HG03175 (cell line): ENCODE measurements at regions not wholly inside any gene's neighbourhood (a gene's known extent, or its start where the extent isn't known, plus 50 kb on each side); places are given as distances from the start of the nearest gene placed in this dataset.
A peak's percentile ranks its signal among the peaks of the same experiment; 100 is the strongest.

Experiments used
- ATAC-seq: cut with Tn5 transposase; IDR thresholded peaks from one replicate; pipeline ENCODE4 v1.9.1; 2021; ENCODE audit warnings: mild to moderate bottlenecking, moderate library complexity; ENCODE audit not compliant: unreplicated experiment

DNA sequence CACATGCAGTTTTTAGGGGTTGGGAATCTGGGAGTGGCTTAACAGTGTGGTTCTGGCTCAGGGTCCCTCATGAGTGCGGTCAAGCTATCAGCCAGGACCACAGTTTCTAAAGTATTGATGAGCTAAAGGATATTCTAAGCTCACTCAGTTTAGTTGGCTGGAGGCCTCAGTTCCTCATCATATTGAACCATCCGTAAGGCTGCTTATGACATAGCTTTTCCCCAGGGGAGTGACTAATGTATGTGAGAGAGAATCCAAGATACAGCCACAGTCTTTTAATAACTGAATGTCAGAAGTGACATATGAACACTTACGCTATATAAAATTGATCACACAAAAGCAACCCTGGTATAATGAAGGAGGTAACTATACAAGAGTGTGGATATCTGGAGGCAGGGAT lies 245.3 kb downstream of the POLR1F start:
- no peak for ATAC-seq

DNA sequence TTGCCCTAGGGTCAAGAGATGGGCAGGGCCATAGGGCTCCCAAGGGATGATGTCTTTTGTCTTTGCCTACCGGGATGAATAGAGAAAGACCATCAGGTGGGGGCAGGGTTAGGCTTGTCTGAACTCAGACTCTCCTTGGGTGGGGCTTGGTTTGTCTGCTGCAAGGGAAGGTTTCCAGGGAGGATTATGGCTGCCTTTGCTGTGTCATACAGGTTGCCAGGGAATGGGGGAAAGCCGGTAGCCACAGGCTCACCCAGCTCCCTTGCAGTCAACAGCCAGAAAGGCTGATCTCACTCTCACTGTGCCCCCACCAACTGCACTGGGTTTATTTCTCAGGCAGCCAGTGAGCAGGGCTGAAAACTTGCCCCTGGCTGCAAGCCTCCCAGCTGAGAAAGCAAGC lies 253.2 kb downstream of the POLR1F start:
- no peak for ATAC-seq

DNA sequence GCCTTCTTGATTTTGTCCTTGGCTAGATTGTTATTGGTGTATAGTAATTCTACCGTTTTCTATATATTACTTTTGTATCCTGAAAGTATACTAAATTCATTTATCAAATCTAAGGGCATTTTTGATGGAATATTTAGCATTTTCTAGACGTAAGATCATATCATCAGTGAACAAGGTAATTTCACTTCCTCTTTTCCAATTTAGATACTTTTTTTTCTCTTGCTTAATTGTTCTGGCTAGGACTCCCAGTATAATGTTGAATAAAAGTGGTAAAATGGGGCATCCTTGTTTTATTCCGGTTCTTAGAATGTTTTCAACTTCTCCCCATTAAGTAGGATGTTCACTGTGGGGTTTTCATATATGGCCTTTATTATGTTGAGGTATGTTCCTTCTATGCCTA lies 260.7 kb downstream of the POLR1F start:
- ATAC-seq: no peak

DNA sequence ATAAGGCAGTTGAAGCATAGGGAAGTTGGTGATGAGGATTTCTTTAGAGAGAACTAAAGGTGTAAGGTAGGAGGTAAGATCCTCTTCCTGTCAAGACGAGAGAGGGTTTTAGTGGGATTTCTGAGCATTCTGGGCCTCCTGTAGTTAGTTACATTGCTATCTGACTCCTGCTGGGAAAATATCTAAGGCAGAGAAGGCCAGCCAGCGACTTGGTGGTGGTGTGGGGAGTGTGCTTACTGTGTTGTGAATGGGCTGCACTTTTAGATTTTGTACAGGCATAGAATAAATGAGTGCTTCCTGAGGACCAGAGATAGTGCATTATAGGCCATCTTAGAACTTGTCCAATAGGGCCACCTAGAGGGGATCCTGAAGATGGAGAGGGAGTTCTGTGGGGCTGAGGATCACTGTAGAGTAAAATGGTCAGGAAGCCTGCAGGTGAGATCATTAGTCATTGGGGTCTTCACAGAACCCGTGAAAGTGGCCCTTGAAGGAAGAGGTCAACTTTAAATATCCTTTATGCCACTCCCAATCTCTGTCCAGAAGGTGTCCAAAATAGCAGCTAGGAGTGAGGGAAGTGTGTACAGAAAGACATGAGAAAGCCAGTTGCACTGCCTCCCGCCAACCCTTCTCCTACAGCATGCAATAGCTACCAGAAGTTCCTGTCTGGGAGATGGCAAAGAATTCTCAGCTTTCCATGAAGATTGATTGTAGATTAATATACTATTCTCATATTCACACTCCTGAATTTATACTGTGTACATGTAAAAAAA lies 266.6 kb downstream of the POLR1F start:
- ATAC-seq: no peak

DNA sequence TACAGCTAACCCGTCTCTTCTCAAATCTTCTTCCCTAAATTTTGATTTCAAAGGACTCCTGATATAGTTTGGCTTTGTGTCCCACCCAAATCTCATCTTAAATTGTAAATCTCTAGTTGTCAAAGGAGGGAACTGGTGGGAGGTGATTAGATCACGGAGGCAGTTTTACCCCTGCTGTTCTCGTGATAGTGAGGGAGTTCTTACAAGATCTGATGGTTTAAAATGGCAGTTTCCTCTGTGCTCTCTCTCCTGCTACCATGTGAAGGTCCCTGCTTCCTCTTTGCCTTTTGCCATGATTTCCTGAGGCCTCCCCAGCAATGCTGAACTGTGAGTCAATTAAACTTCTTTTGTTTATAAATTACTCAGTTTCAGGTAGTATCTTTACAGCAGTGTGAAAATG lies 269.3 kb downstream of the POLR1F start:
- no peak for ATAC-seq

DNA sequence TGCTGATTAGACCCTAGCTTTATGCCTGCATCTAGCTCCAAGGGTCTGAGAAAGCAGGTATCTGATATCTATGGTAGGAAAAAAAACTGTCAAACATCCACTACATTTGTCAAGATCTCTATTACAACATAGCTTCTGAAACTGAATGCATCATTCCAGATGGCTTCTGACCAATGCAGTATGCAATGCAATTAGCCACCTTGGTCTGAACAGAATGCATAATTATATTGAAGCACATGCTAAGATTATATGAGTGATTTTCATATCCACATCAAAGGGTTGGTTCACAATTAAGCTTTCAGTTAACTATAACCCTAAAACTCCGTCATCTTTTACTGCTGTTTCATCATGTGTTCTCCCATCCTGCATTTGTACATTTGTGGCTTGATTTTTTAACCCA lies 271.4 kb downstream of the POLR1F start:
- no peak for ATAC-seq

DNA sequence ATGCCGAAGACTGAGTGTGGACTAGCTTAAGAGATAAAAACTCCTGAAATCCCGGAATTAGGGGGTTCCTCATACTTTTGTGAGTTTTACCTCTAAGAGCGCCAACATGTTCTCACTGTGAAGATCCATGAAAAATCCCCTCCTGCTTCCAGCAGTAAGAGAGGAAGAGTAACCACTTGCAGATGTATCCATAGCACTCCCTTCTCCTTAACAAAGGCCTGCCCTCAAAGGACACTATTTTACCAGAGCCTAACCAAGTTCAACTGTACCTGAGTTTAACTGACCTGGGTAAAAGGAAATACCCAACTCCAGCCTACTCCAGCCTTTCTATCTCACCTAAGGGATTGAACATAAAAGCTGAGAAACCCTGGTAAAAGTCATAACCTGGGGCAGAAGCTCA lies 280.9 kb downstream of the POLR1F start:
- no peak for ATAC-seq

DNA sequence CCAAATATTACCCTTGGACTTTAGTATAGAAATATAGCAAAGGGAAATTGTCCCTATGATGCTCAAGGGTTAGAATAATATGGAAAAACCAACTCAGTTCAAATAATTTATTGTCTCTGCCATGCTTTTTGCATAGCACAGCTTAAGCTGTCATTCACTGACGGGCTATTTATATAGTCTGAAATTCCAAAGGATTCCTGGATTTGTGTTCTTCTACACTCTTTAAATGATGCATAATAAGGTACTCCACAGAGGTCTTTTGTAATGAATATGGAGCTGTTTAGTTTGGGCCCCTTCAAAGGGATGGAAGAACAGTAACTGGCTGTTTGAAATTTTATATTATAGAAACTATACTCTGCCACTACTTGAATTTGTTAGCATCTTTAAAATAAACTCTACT lies 276.6 kb upstream of the FERD3L start:
- no peak for ATAC-seq

DNA sequence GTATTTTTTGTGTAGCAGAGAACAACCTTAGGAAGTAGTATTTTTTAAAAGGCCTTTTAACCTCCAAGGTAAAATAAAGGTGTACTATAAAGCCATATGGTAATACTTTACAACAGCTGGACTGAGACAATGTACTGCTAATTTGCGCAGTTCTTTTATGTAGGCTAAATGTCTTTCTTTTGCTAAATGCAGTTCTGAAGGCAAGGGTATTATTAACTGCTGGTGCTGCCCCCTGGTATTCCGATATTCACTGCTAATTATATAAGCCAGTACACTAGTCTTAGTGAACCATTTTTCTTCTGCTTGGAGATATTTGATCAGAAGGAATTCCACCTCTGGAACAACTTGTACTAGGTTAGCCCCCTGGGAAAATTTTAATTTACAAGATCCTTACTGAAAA lies 272.0 kb upstream of the FERD3L start:
- no peak for ATAC-seq

DNA sequence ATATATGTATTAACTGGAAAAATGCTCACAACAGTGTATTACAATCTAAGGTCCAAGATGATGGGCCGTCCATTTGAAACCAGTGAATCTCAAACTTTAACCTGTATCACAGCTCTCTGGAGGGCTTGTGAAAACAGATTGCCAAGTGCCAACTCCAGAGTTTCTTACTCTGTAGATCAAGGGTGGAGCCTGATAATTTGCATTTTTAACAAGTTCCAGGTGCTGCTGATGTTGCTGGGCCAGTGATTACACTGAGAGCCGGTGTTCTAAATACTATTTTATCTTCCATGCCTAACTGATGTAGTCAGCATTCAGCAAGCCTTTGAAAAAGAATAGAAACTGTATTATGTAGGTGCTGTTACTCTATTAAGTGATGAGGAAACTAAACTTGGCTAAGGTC lies 269.9 kb upstream of the FERD3L start:
- ATAC-seq: no peak

DNA sequence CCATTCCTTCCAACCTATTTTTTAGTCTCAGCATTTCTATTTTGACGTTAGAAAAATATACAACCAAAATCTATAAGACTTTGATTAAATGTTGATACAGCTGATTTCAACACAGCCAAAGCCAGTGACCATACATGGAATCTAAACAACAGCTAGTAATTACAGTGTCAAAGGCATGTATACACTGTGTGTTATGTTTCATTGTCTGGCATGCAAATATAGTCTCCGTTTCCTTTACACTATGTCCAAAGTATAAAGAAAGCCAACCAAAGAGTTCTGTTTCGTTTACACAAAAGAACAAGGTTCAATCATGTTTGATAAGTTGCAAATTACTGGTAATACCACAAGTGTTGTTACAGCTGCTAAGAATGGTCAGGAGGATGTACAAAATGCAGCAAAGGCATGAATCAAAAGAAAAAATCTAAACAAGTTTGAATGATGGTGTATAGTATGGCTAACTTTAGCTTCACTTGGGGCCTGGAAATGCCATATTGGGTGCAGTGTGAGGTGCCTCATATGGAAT lies 268.3 kb upstream of the FERD3L start:
- no peak for ATAC-seq

DNA sequence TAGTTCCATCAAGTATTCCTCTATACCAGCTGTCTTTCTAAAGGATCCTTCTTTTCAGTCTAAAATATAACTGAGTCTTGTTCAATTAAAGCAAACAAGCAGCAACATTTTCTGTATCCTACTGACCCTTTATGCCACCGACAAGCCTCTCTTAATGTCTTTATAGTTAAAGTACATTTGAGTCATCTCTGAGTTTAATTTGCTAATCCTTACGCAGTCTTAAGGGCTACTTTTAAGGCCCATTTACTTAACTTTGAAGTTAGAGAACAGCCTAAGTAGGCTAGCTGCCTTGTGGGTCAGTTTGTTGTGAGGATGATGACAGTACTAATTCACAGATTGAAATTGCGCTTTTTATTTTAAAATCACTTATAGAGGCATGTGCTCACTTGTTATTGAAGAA lies 265.5 kb upstream of the FERD3L start:
- no peak for ATAC-seq

DNA sequence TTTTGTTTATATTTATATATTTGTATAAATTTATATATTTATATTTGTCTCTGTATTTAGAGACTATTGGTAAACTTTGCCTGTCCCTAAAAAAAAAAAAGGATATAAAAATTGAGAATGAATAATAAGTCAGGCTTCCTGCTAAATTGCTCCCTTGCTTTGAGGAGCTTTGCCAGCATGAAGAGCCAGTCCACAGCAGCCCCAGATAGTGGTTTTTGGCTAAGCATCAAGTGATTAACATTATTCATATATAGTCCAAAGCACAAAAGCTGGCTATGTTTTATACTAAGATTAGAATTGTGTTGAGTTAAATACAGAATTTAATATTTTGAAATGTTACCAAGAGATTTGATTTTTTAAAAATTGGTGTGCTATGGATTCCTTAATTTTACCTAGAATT lies 264.9 kb upstream of the FERD3L start:
- no peak for ATAC-seq

DNA sequence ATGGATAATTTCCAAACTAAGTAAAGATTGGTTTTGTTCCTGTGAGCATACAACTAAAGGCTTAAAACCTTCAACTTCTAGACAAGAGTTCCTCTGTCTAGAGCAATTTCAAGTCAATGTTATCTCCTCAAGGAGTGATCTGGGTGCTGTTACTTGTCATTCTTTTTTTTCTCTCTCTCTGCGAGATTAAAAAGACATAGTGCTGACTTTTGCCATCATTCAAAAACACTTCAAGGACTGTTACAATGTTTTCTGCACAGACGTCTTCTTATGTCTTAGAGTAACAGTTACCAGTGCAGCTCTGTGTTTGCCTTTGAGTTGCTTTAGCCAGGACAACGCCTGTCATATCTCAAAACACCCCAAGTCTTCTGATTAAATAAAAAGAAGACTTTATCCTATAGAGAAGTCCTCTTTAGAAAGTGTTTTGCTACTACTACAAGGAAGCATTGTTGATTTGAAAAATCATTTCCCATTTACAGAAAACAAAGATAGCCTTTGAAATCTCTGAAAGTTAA lies 263.5 kb upstream of the FERD3L start:
- ATAC-seq: no peak

DNA sequence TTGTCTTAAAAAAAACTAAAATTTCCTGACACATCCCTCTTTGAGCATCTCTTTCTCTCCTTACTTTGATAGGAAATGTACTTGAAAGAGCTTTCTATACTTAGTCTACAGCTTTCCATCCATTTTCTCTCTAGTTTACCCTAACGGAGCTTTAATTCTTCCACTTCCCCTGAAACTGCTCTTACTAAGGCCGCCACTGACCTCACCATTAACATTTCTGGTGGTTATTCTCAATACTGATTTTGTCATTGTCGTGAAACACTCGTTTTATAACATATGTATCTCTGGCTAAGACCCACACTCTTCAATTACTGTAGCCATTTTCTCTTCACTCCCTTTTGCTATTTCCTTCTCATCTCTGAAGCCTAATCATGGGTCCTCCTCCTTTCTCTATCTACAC lies 262.0 kb upstream of the FERD3L start:
- ATAC-seq: no peak

DNA sequence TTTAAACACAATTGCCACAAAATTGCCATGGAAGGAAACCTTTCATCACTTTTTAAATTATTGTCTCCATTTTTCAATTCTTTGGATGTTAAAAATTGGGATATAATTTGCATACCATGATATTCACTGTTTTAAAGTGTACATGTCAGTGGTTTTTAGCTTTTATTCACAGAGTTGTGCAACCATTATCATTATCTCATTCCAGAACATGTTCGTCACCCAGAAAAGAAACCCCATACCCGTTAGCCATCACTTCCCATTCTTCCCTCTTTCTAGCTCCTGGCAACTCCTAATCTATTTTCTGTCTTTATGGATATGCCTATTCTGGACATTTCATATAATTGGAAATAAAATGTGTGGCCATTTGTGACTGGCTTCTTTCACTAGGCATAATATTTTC lies 260.3 kb upstream of the FERD3L start:
- no peak for ATAC-seq

DNA sequence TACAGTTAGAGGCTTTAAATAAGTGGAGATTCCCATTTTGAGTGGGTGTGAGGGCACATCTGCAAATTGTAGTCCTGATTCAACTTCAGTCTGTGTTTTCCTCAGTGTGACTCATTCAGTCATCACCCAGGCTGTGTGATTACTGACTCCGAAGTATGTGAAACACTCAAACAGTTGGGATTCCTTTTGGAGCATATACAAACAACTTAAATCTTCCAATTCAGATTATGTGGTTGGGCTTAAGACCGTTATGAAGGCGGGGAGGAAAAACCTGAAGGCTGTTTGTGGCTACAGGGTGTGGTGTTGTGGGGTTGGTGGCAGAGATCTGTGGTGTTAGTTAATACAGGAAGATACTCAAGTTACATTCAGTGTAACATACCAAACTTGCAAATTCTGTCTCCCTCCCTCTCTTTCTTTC lies 259.7 kb upstream of the FERD3L start:
- no peak for ATAC-seq

DNA sequence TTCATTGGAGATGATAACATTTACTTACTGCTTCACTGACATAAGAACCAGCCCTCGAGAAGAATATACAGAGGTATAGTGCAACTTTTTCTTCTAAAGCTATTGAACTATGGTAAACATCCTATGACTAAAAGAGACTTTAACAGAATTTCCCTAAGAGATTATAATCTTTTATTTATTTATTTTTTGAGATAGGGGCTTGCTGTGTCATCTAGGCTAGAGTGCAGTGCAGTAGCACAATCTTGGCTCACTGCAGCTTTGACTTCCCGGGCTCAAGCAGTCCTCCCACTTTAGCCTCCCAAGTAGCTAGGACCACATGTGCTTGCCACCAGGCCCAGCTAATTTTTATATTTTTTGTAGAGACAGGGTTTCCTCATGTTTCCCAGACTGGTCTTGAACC lies 258.5 kb upstream of the FERD3L start:
- no peak for ATAC-seq

DNA sequence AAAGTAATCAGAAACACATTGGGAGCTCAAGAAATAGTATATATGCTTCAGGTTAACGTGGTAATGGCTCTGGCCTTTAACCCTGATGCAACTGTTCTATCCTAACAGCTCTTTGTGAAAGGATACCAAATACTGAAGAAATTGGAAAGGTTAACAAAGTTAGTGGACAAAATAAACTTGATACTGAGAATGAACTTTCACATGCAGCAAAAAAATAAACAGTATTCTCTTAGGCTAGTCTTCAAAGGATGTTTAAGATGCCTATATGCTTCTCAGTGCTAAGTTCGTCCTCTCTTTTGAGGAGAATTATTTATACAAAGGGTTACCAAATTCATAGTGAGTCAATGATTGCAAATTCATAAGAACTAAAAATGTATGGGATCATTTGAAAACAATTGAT lies 256.2 kb upstream of the FERD3L start:
- ATAC-seq: no peak

DNA sequence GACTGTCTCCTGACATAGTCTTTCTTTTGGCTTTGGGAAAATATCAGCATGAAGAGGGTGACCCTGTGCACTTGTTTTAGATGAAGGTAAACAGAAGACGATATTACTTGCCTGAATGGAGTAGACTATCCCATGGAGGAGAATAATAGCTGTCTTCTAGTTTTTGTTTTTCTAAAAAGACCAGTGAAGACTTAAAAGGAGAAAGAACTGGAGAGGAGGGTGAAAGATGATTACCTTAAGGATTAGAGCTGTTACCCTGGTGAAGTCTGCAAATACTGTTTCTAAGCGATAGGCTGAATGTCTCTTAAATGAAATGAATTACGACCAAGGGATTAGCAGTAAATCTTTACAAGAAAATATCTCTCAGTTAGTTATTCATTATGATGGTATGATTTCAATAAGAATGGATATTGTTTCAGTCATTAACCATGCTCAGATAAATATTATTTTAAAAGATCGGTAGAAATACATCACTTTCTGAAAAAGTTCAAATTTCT lies 255.6 kb upstream of the FERD3L start:
- no peak for ATAC-seq

DNA sequence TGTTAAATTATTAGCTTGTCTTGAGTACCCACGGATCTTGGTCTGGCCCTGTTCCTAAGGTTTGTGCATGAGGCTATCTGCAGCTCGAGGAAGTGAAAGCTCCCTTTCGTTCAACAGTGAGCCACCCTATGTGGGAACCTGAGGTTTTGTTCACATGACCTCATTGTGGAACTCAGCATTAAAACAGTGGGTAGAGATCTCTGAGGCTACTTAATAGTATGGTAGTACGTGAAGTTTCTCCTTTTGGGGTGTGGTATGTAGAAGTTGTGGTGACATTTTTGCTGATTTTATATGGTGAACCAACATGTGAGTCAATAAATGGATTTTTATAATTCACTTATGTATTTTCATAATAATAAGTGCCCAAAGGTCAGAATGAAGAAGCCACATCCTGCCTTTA lies 252.7 kb upstream of the FERD3L start:
- peak; percentile 82 for ATAC-seq

DNA sequence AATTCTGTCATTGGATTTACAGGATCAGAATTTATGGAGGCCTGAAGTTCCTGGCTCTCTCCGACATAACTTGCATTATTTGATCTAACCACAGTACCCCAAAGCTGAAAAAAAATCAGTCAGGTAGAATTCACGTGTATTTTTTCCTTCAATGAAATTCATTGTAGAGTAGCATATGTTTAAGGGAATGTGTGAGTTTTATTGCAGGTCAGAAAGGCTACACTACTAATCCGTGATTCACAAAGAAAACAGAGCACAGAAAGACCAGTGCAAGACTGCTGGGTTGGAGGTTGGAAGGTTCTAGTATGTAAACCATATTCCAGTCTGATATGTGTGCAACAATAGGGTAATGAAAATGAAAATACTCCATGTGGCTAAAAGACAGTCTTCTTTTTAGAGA lies 247.0 kb upstream of the FERD3L start:
- ATAC-seq: no peak

DNA sequence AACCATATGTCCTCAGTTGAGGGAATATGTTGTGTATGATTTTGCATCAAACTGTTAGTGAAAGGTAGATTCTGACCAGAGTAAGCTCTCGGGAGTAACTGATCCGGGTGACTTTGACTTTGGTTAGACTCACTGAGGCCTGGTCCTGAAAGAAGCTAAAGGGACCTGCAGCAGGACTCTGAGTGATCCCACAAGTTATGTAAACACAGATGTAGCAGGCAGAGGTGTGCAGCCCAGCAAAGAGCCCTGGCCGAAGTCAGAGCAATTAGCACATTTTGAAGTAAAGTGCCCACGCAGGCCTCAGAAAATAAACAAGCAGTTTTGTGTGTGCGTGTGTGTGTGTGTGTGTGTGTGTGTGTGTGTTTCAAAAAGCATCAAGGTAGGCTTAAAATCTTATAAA lies 245.6 kb upstream of the FERD3L start:
- no peak for ATAC-seq
